ENCODE measurements at regions not wholly inside any gene's neighbourhood (a gene's known extent, or its start where the extent isn't known, plus 50 kb on each side); places are given as distances from the start of the nearest gene placed in this dataset.

DNA sequence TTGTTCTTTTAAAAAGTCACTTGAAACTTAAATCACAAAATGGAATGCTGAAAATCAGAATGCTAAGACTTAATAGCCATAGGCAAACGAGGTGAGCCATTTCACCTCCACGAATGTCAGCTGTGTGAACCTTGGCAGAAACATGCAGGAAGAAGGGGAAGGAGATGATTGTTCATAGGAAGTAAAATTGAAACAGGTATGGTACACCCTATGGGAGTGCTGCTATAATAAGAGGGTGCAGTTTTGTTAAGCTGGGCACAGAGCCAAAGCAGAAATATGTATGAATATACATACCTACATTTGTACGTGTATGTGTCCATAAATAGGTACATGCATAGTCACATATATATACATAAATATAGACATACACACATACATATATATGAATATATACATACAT lies 51.0 kb upstream of the SPINK5 start:
- no TSS peak for BruUV-seq (replicated peaks)
- Histone ChIP-seq H3K36me3 (ENCODE audit: control insufficient read depth in 2 of 2, extremely low read depth in 1 of 2, insufficient read depth in 2 of 2, low read length in 2 of 2) (no peaks in the 10 kb centered on the region), H4K20me1 (replicated peaks; ENCODE audit: control insufficient read depth, extremely low read depth, insufficient read depth, low read length) (no peaks in the 10 kb centered on the region), H3K9ac (replicated peaks; ENCODE audit: extremely low read depth, insufficient read depth, low read length) (no peak overlapping the region), H3K9me3 (replicated peaks; ENCODE audit: control insufficient read depth, insufficient read depth, low read length) (no peaks in the 10 kb centered on the region), H2AFZ (ENCODE audit: low read depth, low read length) (no peak overlapping the region), H3K79me2 (ENCODE audit: control insufficient read depth, insufficient read depth, low read length) (no peaks in the 10 kb centered on the region), H3K27ac (ENCODE audit: insufficient read depth, low read depth, low read length) (no peak overlapping the region), H3K4me3 (replicated peaks in 1 of 3; ENCODE audit: insufficient read depth in 1 of 3, low read depth in 1 of 3, low read length in 3 of 3) (no peak overlapping the region), H3K27me3 (ENCODE audit: control insufficient read depth in 2 of 2, insufficient read depth in 2 of 2, low read length in 2 of 2) (no peaks in the 10 kb centered on the region), H3K4me2 (ENCODE audit: insufficient read depth, low read length) (no peak overlapping the region), H3K4me1 (ENCODE audit: control insufficient read depth, extremely low read depth, insufficient read depth, low read length) (peaks cover 5% of the 10 kb centered on the region), H3K9me1 (replicated peaks; ENCODE audit: control insufficient read depth, extremely low read depth, insufficient read depth, low read length) (no peaks in the 10 kb centered on the region)
- TF ChIP-seq, protein P1, sequence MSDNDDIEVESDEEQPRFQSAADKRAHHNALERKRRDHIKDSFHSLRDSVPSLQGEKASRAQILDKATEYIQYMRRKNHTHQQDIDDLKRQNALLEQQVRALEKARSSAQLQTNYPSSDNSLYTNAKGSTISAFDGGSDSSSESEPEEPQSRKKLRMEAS (IDR thresholded peaks at IDR 0.05; ENCODE audit: insufficient read depth, insufficient read length): no peak
- TF ChIP-seq, protein P2, sequence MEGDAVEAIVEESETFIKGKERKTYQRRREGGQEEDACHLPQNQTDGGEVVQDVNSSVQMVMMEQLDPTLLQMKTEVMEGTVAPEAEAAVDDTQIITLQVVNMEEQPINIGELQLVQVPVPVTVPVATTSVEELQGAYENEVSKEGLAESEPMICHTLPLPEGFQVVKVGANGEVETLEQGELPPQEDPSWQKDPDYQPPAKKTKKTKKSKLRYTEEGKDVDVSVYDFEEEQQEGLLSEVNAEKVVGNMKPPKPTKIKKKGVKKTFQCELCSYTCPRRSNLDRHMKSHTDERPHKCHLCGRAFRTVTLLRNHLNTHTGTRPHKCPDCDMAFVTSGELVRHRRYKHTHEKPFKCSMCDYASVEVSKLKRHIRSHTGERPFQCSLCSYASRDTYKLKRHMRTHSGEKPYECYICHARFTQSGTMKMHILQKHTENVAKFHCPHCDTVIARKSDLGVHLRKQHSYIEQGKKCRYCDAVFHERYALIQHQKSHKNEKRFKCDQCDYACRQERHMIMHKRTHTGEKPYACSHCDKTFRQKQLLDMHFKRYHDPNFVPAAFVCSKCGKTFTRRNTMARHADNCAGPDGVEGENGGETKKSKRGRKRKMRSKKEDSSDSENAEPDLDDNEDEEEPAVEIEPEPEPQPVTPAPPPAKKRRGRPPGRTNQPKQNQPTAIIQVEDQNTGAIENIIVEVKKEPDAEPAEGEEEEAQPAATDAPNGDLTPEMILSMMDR (IDR thresholded peaks at IDR 0.05; ENCODE audit: extremely low read depth in 1 of 2, insufficient read depth in 1 of 2, low read depth in 1 of 2, low read length in 2 of 2): no peak
- TF ChIP-seq EZH2 (IDR thresholded peaks at IDR 0.05; ENCODE audit: borderline replicate concordance, low read depth, low read length, severe bottlenecking) (no peak), FOS (IDR thresholded peaks at IDR 0.05; ENCODE audit: borderline replicate concordance, insufficient read depth, low read length) (no peak), JUN (IDR thresholded peaks at IDR 0.05; ENCODE audit: borderline replicate concordance, insufficient read depth, insufficient read length, low read depth) (no peak), POLR2A (IDR thresholded peaks at IDR 0.05; ENCODE audit: low read depth, low read length) (no peak)
- FAIRE-seq (no peak), DNase-seq (ENCODE audit: low read depth, low spot score) (no peak)
- POLR2A ChIA-PET: no interaction called here
- CTCF ChIA-PET: interaction anchor here (1.3 kb wide), 1 partner anchor 38 kb away, joined by 3 read pairs; no protein-coding TSS in a partner anchor
- intact Hi-C loops (cut with micrococcal nuclease): no loop called here
- dilution Hi-C loops (cut with MboI; ENCODE audit: extremely low pct_ligation_motif_present, low sequenced_read_pairs): no loop called here

Data from endothelial cell of umbilical vein (primary cell).